GM12878 (cell line): ENCODE measurements at regions not wholly inside any gene's neighbourhood (a gene's known extent, or its start where the extent isn't known, plus 50 kb on each side); places are given as distances from the start of the nearest gene placed in this dataset.

ENCODE experiments used
- ATAC-seq: fragments of 200-7000 bp; cut with Tn5 transposase; 3 replicates; pipeline ENCODE4 v1.9.1; 2020; ENCODE audit warnings: mild to moderate bottlenecking, moderate library complexity
- BruUV-seq: library from RNA; stranded (reverse); fragments of 400-500 nt; replicated peaks from 2 replicates; lab custom pipeline; 2021; lab: Mats Ljungman, UMichigan
- CTCF ChIA-PET: fragments of 300-600 bp; sonication (Branson Sonifier 250); formaldehyde crosslinking; extraction: SDS; loops from one replicate; lab custom pipeline; 2021; ENCODE audit warnings: inconsistent platforms; lab: Yijun Ruan, JAX
- POLR2A ChIA-PET: fragments of 350-600 bp; formaldehyde crosslinking; extraction: SDS; loops from one replicate; lab custom pipeline; 2021; ENCODE audit warnings: inconsistent platforms; lab: Charles Lee
- RAD21 ChIA-PET: fragments of 300-600 bp; sonication (Branson Sonifier 250); formaldehyde crosslinking; loops from one replicate; lab custom pipeline; 2023; ENCODE audit warnings: antibody characterized with exemption; ENCODE audit not compliant: unreplicated experiment; lab: Charles Lee
- SMC1A ChIA-PET: fragments of 300-600 bp; sonication (Branson Sonifier 250); formaldehyde crosslinking; loops from one replicate; lab custom pipeline; 2023; ENCODE audit not compliant: unreplicated experiment, uncharacterized antibody; lab: Charles Lee
- DNase-seq: peaks from one replicate; pipeline ENCODE4 v3.0.0-alpha.2; 2011; ENCODE audit warnings: low read depth, low spot score
- FAIRE-seq: peaks from 3 replicates; lab custom pipeline; 2011; peaks lifted over from hg19 to GRCh38; lab: Jason Lieb, UNC
- H2AFZ ChIP-seq: 2 replicates; pipeline ENCODE4 v1.6.0; 2011; ENCODE audit warnings: low read depth, low read length, control low read depth; ENCODE audit not compliant: control insufficient read depth
- H3K27ac ChIP-seq: 2 replicates; pipeline ENCODE4 v1.5.1; 2011; ENCODE audit warnings: control low read depth; ENCODE audit not compliant: control insufficient read depth, insufficient read depth
- H3K27me3 ChIP-seq, 2 experiments: replicated peaks in 1 of 2; 2 replicates each; pipeline versions ENCODE4 v1.6.0 to v1.6.1; 2011; ENCODE audit warnings: low read length in 1 of 2; ENCODE audit not compliant: control insufficient read depth in 2 of 2, insufficient read depth in 2 of 2
- H3K36me3 ChIP-seq, 2 experiments: 2 replicates each; pipeline ENCODE4 v1.5.1; 2011; ENCODE audit warnings: low read length in 1 of 2; ENCODE audit not compliant: control insufficient read depth in 2 of 2, insufficient read depth in 2 of 2
- H3K4me1 ChIP-seq: 2 replicates; pipeline ENCODE4 v1.6.1; 2011; ENCODE audit warnings: mild to moderate bottlenecking, low read length, moderate library complexity, mixed read lengths; ENCODE audit not compliant: control insufficient read depth, insufficient read depth
- H3K4me2 ChIP-seq: 2 replicates; pipeline ENCODE4 v1.6.0; 2011; ENCODE audit warnings: control low read depth; ENCODE audit not compliant: control insufficient read depth, insufficient read depth
- H3K4me3 ChIP-seq: fragments of 200-600 bp; sonication (generic); 2 replicates; pipeline ENCODE4 v1.5.1; 2016
- H3K79me2 ChIP-seq: 2 replicates; pipeline ENCODE4 v1.6.0; 2011; ENCODE audit warnings: low read length; ENCODE audit not compliant: control insufficient read depth, insufficient read depth
- H3K9ac ChIP-seq: 2 replicates; pipeline ENCODE4 v1.8.0; 2011; ENCODE audit warnings: low read length, control low read depth, mixed read lengths; ENCODE audit not compliant: control insufficient read depth, insufficient read depth
- H3K9me3 ChIP-seq: replicated peaks from 3 replicates; pipeline ENCODE4 v1.5.1; 2011; ENCODE audit warnings: mild to moderate bottlenecking, low read length; ENCODE audit not compliant: control insufficient read depth, insufficient read depth
- H4K20me1 ChIP-seq: 2 replicates; pipeline ENCODE4 v1.6.0; 2011; ENCODE audit not compliant: control insufficient read depth, insufficient read depth
- BCL3 ChIP-seq: IDR thresholded peaks from 2 replicates; pipeline ENCODE4 v1.6.1; 2011; ENCODE audit warnings: borderline replicate concordance, low read depth, mild to moderate bottlenecking, moderate library complexity, low read length; ENCODE audit not compliant: insufficient read depth, poor library complexity, severe bottlenecking
- CUX1 ChIP-seq: IDR thresholded peaks from 2 replicates; pipeline ENCODE4 v1.6.1; 2012; ENCODE audit warnings: improper control_type of control experiment, low read depth, low read length; ENCODE audit not compliant: insufficient replicate concordance
- KAT2A ChIP-seq: conservative IDR thresholded peaks from 2 replicates; pipeline ENCODE4 v1.6.1; 2011; ENCODE audit warnings: low read depth, low read length; ENCODE audit not compliant: control insufficient read depth
- NR2C2 ChIP-seq: IDR thresholded peaks from 2 replicates; pipeline ENCODE4 v1.6.1; 2011; ENCODE audit warnings: borderline replicate concordance, low read depth; ENCODE audit not compliant: control insufficient read depth, insufficient read length
- PAX5 ChIP-seq: IDR thresholded peaks from 2 replicates; pipeline ENCODE4 v1.6.1; 2011; ENCODE audit warnings: low read depth, low read length, borderline replicate concordance
- STAT1 ChIP-seq: fragments of 450-650 bp; conservative IDR thresholded peaks from 2 replicates; pipeline ENCODE4 v1.6.1; 2014; ENCODE audit warnings: antibody characterized with exemption, mild to moderate bottlenecking
- WGBS: methylation state at CpG from one replicate; pipeline ENCODE4 v1.1.6; 2016; ENCODE audit warnings: low lambda C conversion rate; ENCODE audit not compliant: insufficient replicate concordance, insufficient coverage; ENCODE audit errors: missing lambda C conversion rate; 5-methylcytosine and 5-hydroxymethylcytosine counted together
- in situ Hi-C: fragments of 300-500 bp; cut with MboI; formaldehyde crosslinking; loops from 9 replicates; pipeline ENCODE4 v1.14.3; 2018; ENCODE audit warnings: mixed read lengths
- intact Hi-C: fragments of 100-400 bp; cut with micrococcal nuclease; formaldehyde crosslinking; loops from one replicate; pipeline ENCODE4 v1.14.2; 2022; ENCODE audit not compliant: unreplicated experiment

GRCh38 chr5:88952344-88952743, 69.4 kb upstream of the MEF2C start:
- intact Hi-C loops, result no loop called here
- no TSS peak for BruUV-seq

More at GRCh38 chr5:88952344-88952743, 69.4 kb upstream of the MEF2C start:
- Histone ChIP-seq H3K9me3 (no peaks in the 10 kb centered on the region), H3K4me1 (peaks cover 14% of the 10 kb centered on the region), H3K36me3 (no peaks in the 10 kb centered on the region), H4K20me1 (no peaks in the 10 kb centered on the region), H3K4me3 (no peak overlapping the region), H3K27me3 (no peaks in the 10 kb centered on the region), H2AFZ (no peak overlapping the region), H3K27ac (no peak overlapping the region), H3K79me2 (no peaks in the 10 kb centered on the region), H3K9ac (no peak overlapping the region), H3K4me2 (no peak overlapping the region)
- in situ Hi-C loops, result no loop called here
- ChIA-PET SMC1A (interaction anchor here (0.5 to 1.8 kb wide), 4 partner anchors 23 to 777 kb away, joined by 3 to 7 read pairs (median 4); no protein-coding TSS in a partner anchor), RAD21 (interaction anchor here (1.2 kb wide), 1 partner anchor 26 kb away, joined by 3 read pairs; no protein-coding TSS in a partner anchor), CTCF (interaction anchor here (0.7 to 2.2 kb wide), 3 partner anchors 9 to 66 kb away, joined by 3 to 5 read pairs (median 3); no protein-coding TSS in a partner anchor), POLR2A (interaction anchor here (0.6 kb wide), 1 partner anchor 158 kb away, joined by 5 read pairs; no protein-coding TSS in a partner anchor)
- ATAC-seq, result no peak
- WGBS, result 50% methylated on average over 2 of the region's 2 CpGs
- TF ChIP-seq CUX1, result no peak
- TF ChIP-seq KAT2A, result no peak
- TF ChIP-seq BCL3, result no peak
- TF ChIP-seq NR2C2, result no peak
- TF ChIP-seq STAT1, result no peak
- TF ChIP-seq PAX5, result no peak
- no peak for FAIRE-seq
- DNase-seq, result no peak
